Memory B cell (primary cell): ENCODE measurements at regions not wholly inside any gene's neighbourhood (a gene's known extent, or its start where the extent isn't known, plus 50 kb on each side); places are given as distances from the start of the nearest gene placed in this dataset.

ENCODE experiments used
- ATAC-seq: fragments of 150-1000 bp; cut with Tn5 transposase; 2 replicates; pipeline ENCODE4 v1.10.0; 2021; ENCODE audit warnings: low read depth, mild to moderate bottlenecking, moderate library complexity
- DNase-seq, 2 donors: peaks; one replicate each; pipeline ENCODE4 v3.0.0; 2022; ENCODE audit warnings: low spot score in 2 of 2
- H3K27ac Mint-ChIP-seq: one replicate; pipeline ENCODE4 v1.8.0; 2022; ENCODE audit warnings: mild to moderate bottlenecking, moderate library complexity, mixed read lengths
- H3K27me3 Mint-ChIP-seq: one replicate; pipeline ENCODE4 v1.8.0; 2022; ENCODE audit warnings: mixed read lengths
- H3K36me3 Mint-ChIP-seq: one replicate; pipeline ENCODE4 v1.8.0; 2022; ENCODE audit warnings: mild to moderate bottlenecking, mixed read lengths
- H3K4me1 Mint-ChIP-seq: one replicate; pipeline ENCODE4 v1.8.0; 2022; ENCODE audit warnings: mixed read lengths
- H3K4me3 Mint-ChIP-seq: one replicate; pipeline ENCODE4 v1.8.0; 2022; ENCODE audit warnings: mild to moderate bottlenecking, moderate library complexity, mixed read lengths
- H3K9me3 Mint-ChIP-seq: one replicate; pipeline ENCODE4 v1.8.0; 2022; ENCODE audit warnings: mixed read lengths

DNA sequence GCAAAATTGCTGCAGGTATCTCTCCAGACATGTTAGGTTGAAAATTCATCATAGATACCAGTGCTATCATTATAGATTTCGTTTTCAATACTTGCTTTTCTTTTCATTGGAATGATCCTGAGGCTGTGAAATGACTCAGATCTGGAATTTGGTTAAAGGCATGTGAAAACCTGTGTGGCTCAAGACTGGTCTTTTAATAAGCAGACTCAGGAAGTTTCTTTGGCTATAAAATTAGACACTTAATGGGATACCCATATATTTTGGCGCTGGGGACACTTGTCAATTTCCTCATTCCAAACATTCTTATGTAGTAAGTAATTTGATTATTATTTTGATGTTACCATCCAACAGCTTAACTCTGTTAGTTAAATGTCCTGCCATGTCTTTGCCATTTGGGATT lies 1041.1 kb upstream of the GBE1 start:
- Mint-ChIP-seq H3K4me3 (no peak overlapping the region), H3K27me3 (no peaks in the 10 kb centered on the region)

GRCh38 chr3:82800248-82800647 lies 1038.8 kb upstream of the GBE1 start:
- ATAC-seq (no peak), DNase-seq (no peak)
- Mint-ChIP-seq H3K9me3 (peaks cover 5% of the 10 kb centered on the region), H3K36me3 (no peaks in the 10 kb centered on the region), H3K4me1 (no peaks in the 10 kb centered on the region), H3K27me3 (no peaks in the 10 kb centered on the region), H3K4me3 (no peak overlapping the region), H3K27ac (no peak overlapping the region)

More for the DNA sequence above, 1041.1 kb upstream of the GBE1 start:
- Mint-ChIP-seq H3K27ac (no peak overlapping the region), H3K9me3 (peaks cover 3% of the 10 kb centered on the region), H3K4me1 (no peaks in the 10 kb centered on the region), H3K36me3 (no peaks in the 10 kb centered on the region)
- DNase-seq (no peak), ATAC-seq (no peak)

GRCh38 chr3:82796765-82797164 lies 1035.3 kb upstream of the GBE1 start:
- Mint-ChIP-seq H3K9me3 (peaks cover 7% of the 10 kb centered on the region), H3K36me3 (no peaks in the 10 kb centered on the region), H3K4me1 (no peaks in the 10 kb centered on the region), H3K27ac (no peak overlapping the region), H3K27me3 (no peaks in the 10 kb centered on the region), H3K4me3 (no peak overlapping the region)
- DNase-seq (no peak), ATAC-seq (no peak)

DNA sequence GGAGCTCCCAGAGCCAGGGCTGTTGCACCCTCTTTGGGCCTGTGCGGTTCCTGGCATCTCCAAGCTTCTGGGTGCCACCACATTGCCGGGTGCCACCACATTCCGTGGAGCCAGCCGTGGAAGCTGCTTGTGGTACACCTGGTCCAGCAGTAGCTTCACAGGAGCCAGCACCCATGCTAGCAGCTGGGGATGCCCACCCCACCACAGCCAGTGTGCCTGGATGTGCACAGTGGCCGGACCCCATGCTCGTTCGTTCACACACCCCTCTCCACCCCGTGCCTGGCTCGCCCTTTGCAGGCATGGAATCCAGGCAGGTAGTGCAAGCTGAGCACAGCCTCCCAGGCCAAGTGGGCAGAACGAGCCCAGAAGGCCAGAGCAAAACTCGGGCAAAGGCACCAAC lies 1029.8 kb upstream of the GBE1 start:
- no peak for ATAC-seq
- DNase-seq: no peak
- Mint-ChIP-seq H3K4me1 (no peaks in the 10 kb centered on the region), H3K27ac (no peak overlapping the region), H3K9me3 (peaks cover 8% of the 10 kb centered on the region), H3K36me3 (no peaks in the 10 kb centered on the region), H3K4me3 (no peak overlapping the region), H3K27me3 (no peaks in the 10 kb centered on the region)

DNA sequence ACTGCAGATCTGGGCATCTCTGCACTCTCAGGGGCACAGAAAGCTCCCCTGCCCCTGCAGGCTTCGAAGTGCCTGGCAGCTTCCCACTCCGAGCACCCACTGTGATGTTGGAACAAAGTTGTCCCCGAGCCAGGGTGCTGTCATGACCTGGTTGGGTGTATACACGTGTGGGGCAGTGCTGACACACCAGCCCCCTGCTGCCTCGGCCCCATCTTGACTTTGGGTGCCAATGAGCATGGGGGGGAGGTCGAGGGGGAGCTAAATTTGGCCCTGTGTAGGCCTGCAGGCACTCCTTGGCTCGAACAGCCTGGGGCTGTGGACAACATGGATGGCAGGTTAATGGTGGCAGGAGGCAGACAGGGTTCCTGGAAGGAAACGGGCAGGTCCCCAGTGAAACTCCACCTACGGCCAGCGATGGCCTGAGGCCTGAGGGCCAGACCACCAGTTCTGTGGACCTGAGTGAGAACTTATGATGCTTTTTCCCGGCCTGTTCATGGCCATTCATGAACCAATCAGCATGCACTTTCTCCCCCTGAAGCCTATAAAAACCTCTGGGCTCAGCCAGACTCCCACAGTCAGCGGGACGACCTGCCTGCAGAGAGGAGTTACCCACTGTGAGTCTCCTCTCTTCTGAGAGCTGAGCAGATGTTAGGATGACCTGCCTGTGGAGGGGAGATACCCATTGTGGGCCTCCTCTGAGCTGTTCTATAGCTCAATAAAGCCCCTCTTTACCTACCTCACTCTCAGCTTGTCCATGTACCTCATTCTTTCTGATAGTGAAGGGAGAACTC lies 1029.1 kb upstream of the GBE1 start:
- DNase-seq (no peak), ATAC-seq (no peak)
- Mint-ChIP-seq H3K4me3 (no peak overlapping the region), H3K4me1 (no peaks in the 10 kb centered on the region), H3K36me3 (no peaks in the 10 kb centered on the region), H3K27ac (no peak overlapping the region), H3K9me3 (peaks cover 8% of the 10 kb centered on the region), H3K27me3 (no peaks in the 10 kb centered on the region)

- Mint-ChIP-seq H3K9me3 (peaks cover 1% of the 10 kb centered on the region), H3K4me3 (no peak overlapping the region), H3K27ac (no peak overlapping the region), H3K36me3 (no peaks in the 10 kb centered on the region), H3K4me1 (no peaks in the 10 kb centered on the region), H3K27me3 (no peaks in the 10 kb centered on the region)
- DNase-seq (no peak), ATAC-seq (no peak)
Observed at GRCh38 chr3:82783194-82783593, 1021.7 kb upstream of the GBE1 start.

DNA sequence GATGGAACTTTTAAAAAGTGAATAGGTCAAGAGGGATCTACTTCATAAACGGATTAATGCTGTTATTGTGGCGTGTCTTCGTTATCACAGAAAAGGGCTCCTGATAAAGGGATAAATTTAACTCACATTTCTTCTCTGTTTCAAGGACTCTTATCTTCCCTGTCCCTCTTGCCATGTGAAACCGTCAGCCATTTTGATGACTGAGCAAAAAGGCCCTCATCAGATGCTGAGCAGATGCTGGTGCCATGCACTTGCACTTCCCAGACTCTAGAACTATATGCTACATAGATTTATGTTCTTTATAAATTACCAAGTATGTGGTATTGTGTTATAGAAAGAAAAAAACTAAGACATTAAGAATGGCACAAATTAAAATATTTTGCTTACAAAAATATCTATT lies 1011.8 kb upstream of the GBE1 start:
- Mint-ChIP-seq H3K27ac (no peak overlapping the region), H3K9me3 (peaks cover 1% of the 10 kb centered on the region), H3K27me3 (no peaks in the 10 kb centered on the region), H3K4me1 (no peaks in the 10 kb centered on the region), H3K36me3 (no peaks in the 10 kb centered on the region), H3K4me3 (no peak overlapping the region)
- ATAC-seq (no peak), DNase-seq (no peak)

DNA sequence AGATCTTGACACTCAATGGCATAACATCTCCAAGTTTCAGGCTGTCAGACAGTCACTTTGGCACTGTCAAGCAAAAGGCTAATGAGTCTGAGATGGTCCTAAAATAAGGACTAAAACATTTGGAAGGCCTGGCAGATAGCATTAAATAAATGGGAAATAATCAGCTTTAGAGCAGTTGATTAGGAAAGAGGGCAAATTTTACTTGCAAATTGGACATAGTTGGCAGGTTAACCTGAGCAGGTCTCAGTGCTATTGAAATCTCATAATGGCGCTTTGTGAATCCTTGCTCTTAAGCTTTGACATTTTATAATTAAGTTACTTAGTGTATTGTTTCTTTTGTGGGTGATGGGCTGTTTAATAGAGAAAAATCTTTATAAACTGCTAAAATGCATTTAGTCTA lies 1003.1 kb upstream of the GBE1 start:
- no peak for ATAC-seq
- no peak overlapping the region for H3K4me3 Mint-ChIP-seq
- H3K4me1 Mint-ChIP-seq: no peaks in the 10 kb centered on the region
- H3K36me3 Mint-ChIP-seq: no peaks in the 10 kb centered on the region
- H3K27me3 Mint-ChIP-seq: no peaks in the 10 kb centered on the region
- H3K9me3 Mint-ChIP-seq: no peaks in the 10 kb centered on the region
- DNase-seq: no peak
- H3K27ac Mint-ChIP-seq: no peak overlapping the region

GRCh38 chr3:82761858-82762257 lies 1000.4 kb upstream of the GBE1 start:
- H3K27me3 Mint-ChIP-seq: no peaks in the 10 kb centered on the region
- no peaks in the 10 kb centered on the region for H3K36me3 Mint-ChIP-seq
- H3K4me1 Mint-ChIP-seq: no peaks in the 10 kb centered on the region
- DNase-seq: no peak
- no peak overlapping the region for H3K4me3 Mint-ChIP-seq
- no peak overlapping the region for H3K27ac Mint-ChIP-seq
- ATAC-seq: no peak
- no peaks in the 10 kb centered on the region for H3K9me3 Mint-ChIP-seq

- no peak for DNase-seq
- Mint-ChIP-seq H3K27me3 (no peaks in the 10 kb centered on the region), H3K9me3 (peaks cover 5% of the 10 kb centered on the region), H3K4me1 (no peaks in the 10 kb centered on the region), H3K4me3 (no peak overlapping the region), H3K36me3 (no peaks in the 10 kb centered on the region), H3K27ac (no peak overlapping the region)
- ATAC-seq: no peak
Observed at GRCh38 chr3:82745544-82745943, 984.1 kb upstream of the GBE1 start.

- H3K4me1 Mint-ChIP-seq: no peaks in the 10 kb centered on the region
- H3K27me3 Mint-ChIP-seq: no peaks in the 10 kb centered on the region
- H3K36me3 Mint-ChIP-seq: no peaks in the 10 kb centered on the region
- no peak for ATAC-seq
- H3K27ac Mint-ChIP-seq: no peak overlapping the region
- H3K4me3 Mint-ChIP-seq: no peak overlapping the region
- H3K9me3 Mint-ChIP-seq: peaks cover 5% of the 10 kb centered on the region
- no peak for DNase-seq
Observed at GRCh38 chr3:82743196-82743595, 981.8 kb upstream of the GBE1 start.

DNA sequence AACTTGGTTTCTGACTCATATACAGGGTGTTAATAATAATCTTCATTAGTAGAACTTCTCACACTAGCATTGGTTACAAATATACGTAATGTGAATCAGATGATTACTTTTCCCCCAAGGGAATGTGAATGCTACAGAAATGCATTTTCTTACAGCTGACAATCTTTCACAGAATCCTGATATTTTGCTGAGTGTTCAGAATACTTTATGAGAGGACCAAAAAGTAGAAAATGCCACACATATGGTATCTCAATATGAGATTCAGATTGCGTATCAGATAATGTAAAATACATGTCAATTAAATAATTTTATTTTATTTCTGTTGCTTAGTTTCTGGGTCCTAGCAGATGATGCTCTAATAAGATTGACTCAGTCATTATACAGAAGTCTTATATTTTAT lies 979.9 kb upstream of the GBE1 start:
- H3K27me3 Mint-ChIP-seq: no peaks in the 10 kb centered on the region
- H3K4me3 Mint-ChIP-seq: no peak overlapping the region
- no peaks in the 10 kb centered on the region for H3K4me1 Mint-ChIP-seq

GRCh38 chr3:82739390-82739789 lies 977.9 kb upstream of the GBE1 start:
- Mint-ChIP-seq H3K36me3 (no peaks in the 10 kb centered on the region), H3K9me3 (peaks cover 5% of the 10 kb centered on the region), H3K27ac (no peak overlapping the region), H3K27me3 (no peaks in the 10 kb centered on the region), H3K4me1 (no peaks in the 10 kb centered on the region), H3K4me3 (no peak overlapping the region)
- ATAC-seq (no peak), DNase-seq (no peak)

More for the DNA sequence above, 979.9 kb upstream of the GBE1 start:
- ATAC-seq: no peak
- no peak overlapping the region for H3K27ac Mint-ChIP-seq
- H3K9me3 Mint-ChIP-seq: peaks cover 8% of the 10 kb centered on the region
- no peak for DNase-seq
- no peaks in the 10 kb centered on the region for H3K36me3 Mint-ChIP-seq

DNA sequence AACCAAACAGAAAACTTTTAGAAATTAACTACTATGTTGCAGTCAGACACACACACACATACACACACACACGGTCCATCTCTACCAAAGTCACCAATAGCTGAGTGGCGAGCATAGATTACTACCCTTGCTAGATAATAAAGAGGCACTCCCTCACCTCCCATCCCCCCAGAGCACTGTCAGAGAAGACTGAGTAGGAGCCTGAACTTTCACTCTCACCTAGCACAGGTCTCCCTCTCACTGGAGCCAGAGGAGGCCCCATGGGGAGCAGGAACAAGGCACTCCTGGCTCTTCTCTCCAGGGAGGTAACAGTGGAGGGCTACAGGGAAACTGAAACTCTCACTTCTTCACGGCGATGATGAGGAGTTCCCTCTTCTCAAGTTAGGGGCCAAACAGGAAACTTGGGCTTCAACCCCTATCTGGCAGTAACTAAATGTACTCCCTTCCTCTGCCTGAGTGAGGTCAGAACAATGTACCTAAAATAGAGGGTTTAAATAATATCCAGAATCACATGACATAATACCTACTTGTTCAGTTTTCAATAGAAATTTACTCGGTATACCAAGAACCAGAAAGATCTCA lies 975.3 kb upstream of the GBE1 start:
- DNase-seq (no peak), ATAC-seq (no peak)
- Mint-ChIP-seq H3K27ac (no peak overlapping the region), H3K4me1 (no peaks in the 10 kb centered on the region), H3K36me3 (no peaks in the 10 kb centered on the region), H3K9me3 (peaks cover 5% of the 10 kb centered on the region), H3K27me3 (no peaks in the 10 kb centered on the region), H3K4me3 (no peak overlapping the region)
